ENCODE measurements at regions not wholly inside any gene's neighbourhood (a gene's known extent, or its start where the extent isn't known, plus 50 kb on each side); places are given as distances from the start of the nearest gene placed in this dataset.
A peak's percentile ranks its signal among the peaks of the same experiment; 100 is the strongest.

- no peak for DNase-seq (ENCODE audit: low read depth in 2 of 2)
These were observed 246.9 kb upstream of the KCNJ16 start for GRCh38 chr17:69828087-69828486.

- no peak for DNase-seq (ENCODE audit: low read depth in 2 of 2)
These were observed 240.5 kb upstream of the KCNJ16 start for GRCh38 chr17:69834494-69834893.

- no peak for DNase-seq (ENCODE audit: low read depth in 2 of 2)
These were observed 223.3 kb upstream of the KCNJ16 start for GRCh38 chr17:69851736-69852135.

- DNase-seq (ENCODE audit: low read depth in 2 of 2) = no peak
These were observed 221.3 kb upstream of the KCNJ16 start for GRCh38 chr17:69853541-69854224.

- no peak for DNase-seq (ENCODE audit: low read depth in 2 of 2)
These were observed 220.7 kb upstream of the KCNJ16 start for GRCh38 chr17:69854225-69854780.

- no peak for DNase-seq (ENCODE audit: low read depth in 2 of 2)
These were observed 218.1 kb upstream of the KCNJ16 start for GRCh38 chr17:69856946-69857345.

GRCh38 chr17:69857412-69857835 is 217.6 kb upstream of the KCNJ16 start:
- peak; percentile 48 to 49 for DNase-seq (ENCODE audit: low read depth in 2 of 2)

- DNase-seq (ENCODE audit: low read depth in 2 of 2) = no peak
These were observed 216.6 kb upstream of the KCNJ16 start for GRCh38 chr17:69858460-69858859.

GRCh38 chr17:69860142-69860680 is 214.8 kb upstream of the KCNJ16 start:
- DNase-seq (ENCODE audit: low read depth in 2 of 2) = no peak

GRCh38 chr17:69864462-69864861 is 210.6 kb upstream of the KCNJ16 start:
- peak; percentile 30 to 39 for DNase-seq (ENCODE audit: low read depth in 2 of 2)

- no peak for DNase-seq (ENCODE audit: low read depth in 2 of 2)
These were observed 205.4 kb upstream of the KCNJ16 start for GRCh38 chr17:69869667-69870066.

GRCh38 chr17:69870091-69870530 is 204.9 kb upstream of the KCNJ16 start:
- DNase-seq (ENCODE audit: low read depth in 2 of 2) = no peak

GRCh38 chr17:69870751-69871199 is 204.2 kb upstream of the KCNJ16 start:
- peak; percentile 92 to 93 for DNase-seq (ENCODE audit: low read depth in 2 of 2)

- DNase-seq (ENCODE audit: low read depth in 2 of 2) = no peak
These were observed 203.7 kb upstream of the KCNJ16 start for GRCh38 chr17:69871318-69871717.

- DNase-seq (ENCODE audit: low read depth in 2 of 2) = no peak
These were observed 202.3 kb upstream of the KCNJ16 start for GRCh38 chr17:69872675-69873262.

GRCh38 chr17:69874175-69874670 is 200.8 kb upstream of the KCNJ16 start:
- peak; percentile 51 to 58 for DNase-seq (ENCODE audit: low read depth in 2 of 2)

GRCh38 chr17:69876757-69877156 is 198.3 kb upstream of the KCNJ16 start:
- no peak for DNase-seq (ENCODE audit: low read depth in 2 of 2)

GRCh38 chr17:69878661-69879060 is 196.4 kb upstream of the KCNJ16 start:
- DNase-seq (ENCODE audit: low read depth in 2 of 2) = no peak

- no peak for DNase-seq (ENCODE audit: low read depth in 2 of 2)
These were observed 195.4 kb upstream of the KCNJ16 start for GRCh38 chr17:69879576-69879975.

GRCh38 chr17:69880591-69881112 is 194.4 kb upstream of the KCNJ16 start:
- no peak for DNase-seq (ENCODE audit: low read depth in 2 of 2)

- no peak for DNase-seq (ENCODE audit: low read depth in 2 of 2)
These were observed 192.7 kb upstream of the KCNJ16 start for GRCh38 chr17:69882281-69882680.

GRCh38 chr17:69883120-69883519 is 191.9 kb upstream of the KCNJ16 start:
- DNase-seq (ENCODE audit: low read depth in 2 of 2) = no peak

All from fibroblast of skin of left quadriceps (primary cell).